H1 (cell line): ENCODE measurements at regions not wholly inside any gene's neighbourhood (a gene's known extent, or its start where the extent isn't known, plus 50 kb on each side); places are given as distances from the start of the nearest gene placed in this dataset.

Source experiments
- CTCF ChIA-PET: fragments of 300-600 bp; sonication (Branson Sonifier 250); formaldehyde crosslinking; loops from one replicate; lab custom pipeline; 2021; ENCODE audit not compliant: partially characterized antibody; lab: Charles Lee
- POLR2A ChIA-PET: fragments of 300-600 bp; sonication (Branson Sonifier 250); formaldehyde crosslinking; loops from one replicate; lab custom pipeline; 2021; ENCODE audit warnings: inconsistent platforms; ENCODE audit not compliant: partially characterized antibody; lab: Charles Lee
- DNase-seq, 2 experiments: peaks; one replicate each; pipeline versions ENCODE4 v3.0.0 to v3.0.0-alpha.2; 2010 to 2022; ENCODE audit warnings: low spot score in 2 of 2, low read depth in 1 of 2, mixed read lengths in 1 of 2
- FAIRE-seq: peaks from 2 replicates; lab custom pipeline; 2011; peaks lifted over from hg19 to GRCh38; lab: Jason Lieb, UNC
- H2AFZ ChIP-seq: 2 replicates; pipeline ENCODE4 v1.8.1; 2012; ENCODE audit warnings: low read length, inconsistent platforms
- H2AK5ac ChIP-seq: 2 replicates; pipeline ENCODE4 v1.6.1; 2013; ENCODE audit warnings: low read depth, low read length
- H2BK120ac ChIP-seq: replicated peaks from 2 replicates; pipeline ENCODE3; 2013; ENCODE audit warnings: low read depth, low read length, inconsistent platforms
- H2BK12ac ChIP-seq: 2 replicates; pipeline ENCODE4 v1.6.1; 2013; ENCODE audit warnings: low read depth, low read length
- H2BK15ac ChIP-seq: 2 replicates; pipeline ENCODE4 v1.6.1; 2013; ENCODE audit warnings: low read length
- H2BK20ac ChIP-seq: 2 replicates; pipeline ENCODE4 v1.6.1; 2013; ENCODE audit warnings: low read length
- H2BK5ac ChIP-seq: 2 replicates; pipeline ENCODE4 v1.6.1; 2013; ENCODE audit warnings: low read depth, low read length
- H3K14ac ChIP-seq: 2 replicates; pipeline ENCODE4 v1.6.1; 2013; ENCODE audit warnings: inconsistent platforms; ENCODE audit not compliant: insufficient read length
- H3K18ac ChIP-seq: 2 replicates; pipeline ENCODE4 v1.6.1; 2013; ENCODE audit warnings: low read length; ENCODE audit errors: extremely low read depth
- H3K23ac ChIP-seq: 2 replicates; pipeline ENCODE4 v1.6.1; 2013; ENCODE audit warnings: inconsistent platforms; ENCODE audit not compliant: insufficient read length
- H3K23me2 ChIP-seq: 2 replicates; pipeline ENCODE4 v1.6.1; 2013; ENCODE audit warnings: low read depth, low read length
- H3K27ac ChIP-seq: 2 replicates; pipeline ENCODE4 v1.6.1; 2011; ENCODE audit warnings: low read depth, low read length, inconsistent platforms
- H3K27me3 ChIP-seq, 4 experiments: replicated peaks in 1 of 4; 1 replicate in 1 of 4; 2 replicates in 3 of 4; pipeline versions ENCODE4 v1.6.1 to v1.8.1; 2011 to 2013; ENCODE audit warnings: low read length in 3 of 4, mild to moderate bottlenecking in 3 of 4, inconsistent platforms in 2 of 4, mixed read lengths in 2 of 4, moderate library complexity in 1 of 4; ENCODE audit not compliant: control insufficient read depth in 3 of 4, insufficient read depth in 3 of 4; ENCODE audit errors: extremely low read depth in 1 of 4
- H3K36me3 ChIP-seq, 4 experiments: 2 replicates each; pipeline versions ENCODE4 v1.6.1 to v1.8.1; 2011 to 2013; ENCODE audit warnings: mild to moderate bottlenecking in 4 of 4, low read length in 3 of 4, moderate library complexity in 2 of 4, control low read depth in 1 of 4, inconsistent platforms in 1 of 4; ENCODE audit not compliant: insufficient read depth in 4 of 4, control insufficient read depth in 2 of 4
- H3K4ac ChIP-seq: replicated peaks from 2 replicates; pipeline ENCODE3; 2013; ENCODE audit warnings: low read length, low read depth, mixed read lengths, inconsistent platforms; ENCODE audit not compliant: insufficient read length
- H3K4me1 ChIP-seq, 4 experiments: replicated peaks in 1 of 4; 1 replicate in 1 of 4; 2 replicates in 3 of 4; pipeline versions ENCODE4 v1.6.1 to v1.8.1; 2011 to 2013; ENCODE audit warnings: low read length in 3 of 4, inconsistent platforms in 2 of 4, mixed read lengths in 1 of 4; ENCODE audit not compliant: insufficient read depth in 4 of 4, control insufficient read depth in 3 of 4
- H3K4me2 ChIP-seq, 2 experiments: 2 replicates each; pipeline versions ENCODE4 v1.6.1 to v1.8.1; 2011 to 2013; ENCODE audit warnings: low read depth in 2 of 2, low read length in 2 of 2, control low read depth in 1 of 2, inconsistent platforms in 1 of 2, mild to moderate bottlenecking in 1 of 2; ENCODE audit not compliant: insufficient read depth in 1 of 2
- H3K4me3 ChIP-seq, 4 experiments: fragments of 200-600, 300-600 bp in 1 of 4; sonication (generic), shearing (Covaris generic), sonication (Bioruptor Twin) in 1 of 4; 2 replicates each; pipeline versions ENCODE4 v1.5.1 to v1.8.1; 2011 to 2016; ENCODE audit warnings: low read length in 4 of 4, low read depth in 3 of 4, control low read depth in 2 of 4, inconsistent platforms in 2 of 4, mild to moderate bottlenecking in 2 of 4, mixed read lengths in 1 of 4, moderate library complexity in 1 of 4; ENCODE audit not compliant: insufficient read depth in 2 of 4; ENCODE audit errors: extremely low read depth in 1 of 4
- H3K56ac ChIP-seq: replicated peaks from 2 replicates; pipeline ENCODE3; 2013; ENCODE audit warnings: low read depth, mild to moderate bottlenecking, mixed read lengths, low read length, inconsistent platforms; ENCODE audit not compliant: insufficient read length
- H3K79me1 ChIP-seq: 2 replicates; pipeline ENCODE4 v1.6.1; 2013; ENCODE audit warnings: low read depth, low read length, control low read depth
- H3K79me2 ChIP-seq, 2 experiments: 2 replicates each; pipeline versions ENCODE4 v1.6.1 to v1.8.1; 2012 to 2013; ENCODE audit warnings: low read length in 2 of 2, mild to moderate bottlenecking in 2 of 2, inconsistent platforms in 1 of 2; ENCODE audit not compliant: insufficient read depth in 2 of 2, control insufficient read depth in 1 of 2
- H3K9ac ChIP-seq, 4 experiments: replicated peaks in 1 of 4; 1 replicate in 1 of 4; 2 replicates in 3 of 4; pipeline versions ENCODE4 v1.6.1 to v1.8.1; 2011 to 2013; ENCODE audit warnings: low read depth in 3 of 4, low read length in 3 of 4, control low read depth in 2 of 4, mild to moderate bottlenecking in 2 of 4, moderate library complexity in 2 of 4, inconsistent platforms in 1 of 4; ENCODE audit errors: extremely low read depth in 1 of 4
- H3K9me3 ChIP-seq, 2 experiments: 2 replicates each; pipeline versions ENCODE4 v1.6.1 to v1.8.1; 2012 to 2013; ENCODE audit warnings: mild to moderate bottlenecking in 2 of 2, moderate library complexity in 2 of 2, control low read depth in 1 of 2, inconsistent platforms in 1 of 2, low read depth in 1 of 2, low read length in 1 of 2, mixed read lengths in 1 of 2; ENCODE audit not compliant: insufficient read depth in 2 of 2
- H4K20me1 ChIP-seq, 2 experiments: replicated peaks in 1 of 2; 2 replicates each; pipeline versions ENCODE3 to v1.8.1; 2011 to 2013; ENCODE audit warnings: inconsistent platforms in 2 of 2, low read length in 2 of 2, mild to moderate bottlenecking in 1 of 2; ENCODE audit not compliant: insufficient read depth in 2 of 2, control insufficient read depth in 1 of 2
- H4K5ac ChIP-seq: 2 replicates; pipeline ENCODE4 v1.6.1; 2013; ENCODE audit warnings: low read length, low read depth, mixed read lengths, inconsistent platforms; ENCODE audit not compliant: insufficient read length
- H4K8ac ChIP-seq: 2 replicates; pipeline ENCODE4 v1.8.0; 2013; ENCODE audit warnings: mild to moderate bottlenecking, moderate library complexity, low read length, inconsistent platforms; ENCODE audit not compliant: insufficient read depth; ENCODE audit errors: extremely low read depth
- H4K91ac ChIP-seq: replicated peaks from 2 replicates; pipeline ENCODE3; 2013; ENCODE audit warnings: low read length, mixed read lengths, inconsistent platforms; ENCODE audit not compliant: insufficient read length
- CEBPB ChIP-seq: IDR thresholded peaks from 2 replicates; pipeline ENCODE4 v1.6.1; 2012; ENCODE audit warnings: low read depth, low read length
- CHD1 ChIP-seq: IDR thresholded peaks from 2 replicates; pipeline ENCODE4 v1.6.1; 2012; ENCODE audit warnings: low read depth, low read length, improper control_type of control experiment
- CHD2 ChIP-seq: IDR thresholded peaks from 2 replicates; pipeline ENCODE4 v1.6.1; 2012; ENCODE audit warnings: low read length, improper control_type of control experiment
- E2F6 ChIP-seq: IDR thresholded peaks from 2 replicates; pipeline ENCODE4 v1.6.1; 2012; ENCODE audit warnings: inconsistent platforms
- EZH2 ChIP-seq: fragments of 200-600 bp; sonication (generic); IDR thresholded peaks from 2 replicates; pipeline ENCODE4 v1.7.1; 2012; ENCODE audit warnings: low read depth, mild to moderate bottlenecking, moderate library complexity, low read length, inconsistent platforms; ENCODE audit not compliant: severe bottlenecking
- HDAC2 ChIP-seq, 2 experiments: fragments of 300-600 bp in 1 of 2; sonication (generic) in 1 of 2; IDR thresholded peaks; 2 replicates each; pipeline ENCODE4 v1.6.1; 2011 to 2012; ENCODE audit warnings: low read depth in 2 of 2, low read length in 2 of 2, mild to moderate bottlenecking in 2 of 2, moderate library complexity in 2 of 2, borderline replicate concordance in 1 of 2, inconsistent platforms in 1 of 2
- KDM4A ChIP-seq: IDR thresholded peaks from one replicate; pipeline ENCODE4 v1.7.1; 2012; ENCODE audit warnings: low read depth, mild to moderate bottlenecking, moderate library complexity, low read length, inconsistent platforms; ENCODE audit not compliant: severe bottlenecking
- MAFK ChIP-seq: IDR thresholded peaks from 2 replicates; pipeline ENCODE4 v1.6.1; 2012; ENCODE audit warnings: low read depth, mild to moderate bottlenecking, improper control_type of control experiment, low read length
- MAX ChIP-seq: IDR thresholded peaks from 2 replicates; pipeline ENCODE4 v1.6.1; 2012; ENCODE audit warnings: inconsistent platforms
- RFX5 ChIP-seq: IDR thresholded peaks from 2 replicates; pipeline ENCODE4 v1.6.1; 2011; ENCODE audit warnings: low read depth, low read length, improper control_type of control experiment, borderline replicate concordance
- SP4 ChIP-seq: IDR thresholded peaks from 2 replicates; pipeline ENCODE4 v1.6.1; 2012; ENCODE audit warnings: low read length, inconsistent platforms
- USF2 ChIP-seq: IDR thresholded peaks from 2 replicates; pipeline ENCODE4 v1.6.1; 2011; ENCODE audit warnings: low read length, improper control_type of control experiment
- ZNF274 ChIP-seq: IDR thresholded peaks from 2 replicates; pipeline ENCODE4 v1.7.0; 2012; ENCODE audit warnings: low read length, borderline replicate concordance; ENCODE audit errors: extremely low read depth
- WGBS, 2 experiments: shearing (Covaris generic) in 1 of 2; methylation state at CpG; one replicate each; pipeline versions ENCODE4 v1.1.6 to v1.1.7; 2013 to 2015; ENCODE audit warnings: low lambda C conversion rate in 2 of 2, mixed read lengths in 2 of 2, inconsistent platforms in 1 of 2, low coverage in 1 of 2, missing lambda C conversion rate in 1 of 2; ENCODE audit not compliant: insufficient replicate concordance in 2 of 2, insufficient coverage in 1 of 2, insufficient read length in 1 of 2; ENCODE audit errors: extremely low coverage in 1 of 2, missing lambda C conversion rate in 1 of 2; 5-methylcytosine and 5-hydroxymethylcytosine counted together

- Histone ChIP-seq H3K9ac (no peak overlapping the region), H3K23me2 (no peaks in the 10 kb centered on the region), H3K9me3 (no peaks in the 10 kb centered on the region), H3K27ac (no peak overlapping the region), H4K8ac (no peak overlapping the region), H3K4me3 (no peak overlapping the region), H3K27me3 (no peaks in the 10 kb centered on the region), H3K4me2 (no peak overlapping the region), H3K79me1 (no peaks in the 10 kb centered on the region), H2BK12ac (no peak overlapping the region), H3K4ac (no peak overlapping the region), H3K14ac (no peak overlapping the region), H3K36me3 (no peaks in the 10 kb centered on the region), H3K18ac (no peak overlapping the region), H3K79me2 (no peaks in the 10 kb centered on the region), H2BK120ac (no peak overlapping the region), H2BK5ac (no peak overlapping the region), H4K91ac (no peak overlapping the region), H2AFZ (no peak overlapping the region), H2BK15ac (no peak overlapping the region), H3K23ac (no peak overlapping the region), H2AK5ac (no peak overlapping the region), H3K56ac (no peak overlapping the region), H4K5ac (no peak overlapping the region), H4K20me1 (no peaks in the 10 kb centered on the region), H3K4me1 (peaks cover 0 to 6% (median 5%) of the 10 kb centered on the region in 4 experiments; a peak in 6 of 7 replicates), H2BK20ac (no peak overlapping the region)
- ChIA-PET CTCF (no interaction called here), POLR2A (no interaction called here)
- FAIRE-seq, result no peak
- 92% methylated on average over 5 of the region's 5 CpGs; no CpG with 5 or more reads in 1 of the 2 experiments for WGBS, 2 experiments
- no peak for DNase-seq
- TF ChIP-seq SP4 (no peak), ZNF274 (no peak), USF2 (no peak), CHD1 (no peak), KDM4A (no peak), E2F6 (no peak), CEBPB (no peak), HDAC2 (IDR thresholded peaks at IDR 0.05; ENCODE audit: borderline replicate concordance in 1 of 2, low read depth in 2 of 2, low read length in 2 of 2) (no peak), RFX5 (no peak), MAX (no peak), MAFK (no peak), CHD2 (no peak), EZH2 (no peak)
Measured at GRCh38 chr7:106740806-106741205, 79.8 kb upstream of the CCDC71L start.
